Esophagus muscularis mucosa (tissue), 4 donors: ENCODE measurements at regions not wholly inside any gene's neighbourhood (a gene's known extent, or its start where the extent isn't known, plus 50 kb on each side); places are given as distances from the start of the nearest gene placed in this dataset.

Experiments
- DNase-seq: peaks from one replicate; pipeline ENCODE4 v3.0.0-alpha.2; 2017; ENCODE audit errors: extremely low spot score
- H3K27ac ChIP-seq, 4 donors: fragments of 200-600 bp; sonication (generic); replicated peaks in 1 of 4; 1 replicate in 3 of 4; 2 replicates in 1 of 4; pipeline ENCODE4 v1.5.1; 2016 to 2019; ENCODE audit warnings: mild to moderate bottlenecking in 1 of 4
- H3K27me3 ChIP-seq, 4 donors: fragments of 200-600 bp; sonication (generic); one replicate each; pipeline versions ENCODE4 v1.5.1 to v1.6.0; 2016 to 2019
- H3K36me3 ChIP-seq, 4 donors: fragments of 200-600 bp; sonication (generic); one replicate each; pipeline ENCODE4 v1.5.1; 2016 to 2019
- H3K4me1 ChIP-seq, 4 donors: fragments of 200-600 bp; sonication (generic); one replicate each; pipeline ENCODE4 v1.5.1; 2016 to 2019
- H3K4me3 ChIP-seq, 4 donors: fragments of 200-600 bp; sonication (generic); 1 replicate in 2 of 4; 2 replicates in 2 of 4; pipeline ENCODE4 v1.5.1; 2016 to 2019; ENCODE audit warnings: mild to moderate bottlenecking in 4 of 4, moderate library complexity in 1 of 4
- H3K9me3 ChIP-seq, 4 donors: fragments of 200-600 bp; sonication (generic); 1 replicate in 3 of 4; 2 replicates in 1 of 4; pipeline ENCODE4 v1.5.1; 2016 to 2019
- EP300 ChIP-seq: sonication (generic); formaldehyde crosslinking; IDR thresholded peaks from one replicate; pipeline ENCODE4 v1.6.1; 2017; ENCODE audit warnings: antibody characterized with exemption
- POLR2A ChIP-seq: fragments of 450-650 bp; IDR thresholded peaks from one replicate; pipeline ENCODE4 v1.6.1; 2017; ENCODE audit warnings: antibody characterized with exemption, moderate library complexity, mild to moderate bottlenecking, low read depth
- POLR2AphosphoS5 ChIP-seq, 2 donors: sonication (generic); formaldehyde crosslinking; IDR thresholded peaks; one replicate each; pipeline ENCODE4 v1.6.1; 2017; ENCODE audit warnings: antibody characterized with exemption in 2 of 2
- WGBS: methylation state at CpG from one replicate; pipeline ENCODE4 v1.1.5; 2018; 5-methylcytosine and 5-hydroxymethylcytosine counted together
- intact Hi-C: fragments of 100-400 bp; cut with DNase I; formaldehyde crosslinking; loops from one replicate; pipeline ENCODE4 v1.15.1; 2023
- TF ChIP-seq, protein P1 (sequence below), 3 experiments: fragments of 200-600 bp in 2 of 3; fragments of 450-650 bp in 1 of 3; sonication (generic) in 2 of 3; IDR thresholded peaks; one replicate each; pipeline ENCODE4 v1.5.1; 2017 to 2019; ENCODE audit warnings: antibody characterized with exemption in 3 of 3, mild to moderate bottlenecking in 2 of 3, moderate library complexity in 1 of 3

DNA sequence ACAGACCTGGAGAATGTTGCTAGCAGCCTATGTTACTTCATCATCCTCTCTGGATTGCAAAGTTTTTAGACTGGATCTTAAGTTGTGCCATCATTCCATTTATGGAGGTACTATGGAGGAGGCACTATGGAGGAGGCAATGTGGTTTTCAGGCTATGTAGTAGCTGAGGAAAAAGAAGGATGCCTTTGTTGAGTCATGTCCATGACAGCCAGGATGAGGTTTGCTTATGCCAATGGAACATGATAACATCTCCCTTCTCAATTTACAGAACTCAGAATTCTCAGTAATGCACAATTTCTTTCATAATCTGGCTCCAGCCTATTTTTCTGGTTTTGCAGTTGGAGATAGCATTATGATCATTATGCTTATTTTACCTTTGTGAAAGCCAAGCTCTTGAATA is 65.9 kb upstream of the TMEM108 start:
- H3K9me3 ChIP-seq, result no peaks in the 10 kb centered on the region
- H3K4me1 ChIP-seq, result no peaks in the 10 kb centered on the region
- DNase-seq, result no peak
- intact Hi-C loops, result no loop called here
- TF ChIP-seq POLR2AphosphoS5 (IDR thresholded peaks at IDR 0.05) (no peak), EP300 (no peak), POLR2A (no peak)
- TF ChIP-seq, protein P1, sequence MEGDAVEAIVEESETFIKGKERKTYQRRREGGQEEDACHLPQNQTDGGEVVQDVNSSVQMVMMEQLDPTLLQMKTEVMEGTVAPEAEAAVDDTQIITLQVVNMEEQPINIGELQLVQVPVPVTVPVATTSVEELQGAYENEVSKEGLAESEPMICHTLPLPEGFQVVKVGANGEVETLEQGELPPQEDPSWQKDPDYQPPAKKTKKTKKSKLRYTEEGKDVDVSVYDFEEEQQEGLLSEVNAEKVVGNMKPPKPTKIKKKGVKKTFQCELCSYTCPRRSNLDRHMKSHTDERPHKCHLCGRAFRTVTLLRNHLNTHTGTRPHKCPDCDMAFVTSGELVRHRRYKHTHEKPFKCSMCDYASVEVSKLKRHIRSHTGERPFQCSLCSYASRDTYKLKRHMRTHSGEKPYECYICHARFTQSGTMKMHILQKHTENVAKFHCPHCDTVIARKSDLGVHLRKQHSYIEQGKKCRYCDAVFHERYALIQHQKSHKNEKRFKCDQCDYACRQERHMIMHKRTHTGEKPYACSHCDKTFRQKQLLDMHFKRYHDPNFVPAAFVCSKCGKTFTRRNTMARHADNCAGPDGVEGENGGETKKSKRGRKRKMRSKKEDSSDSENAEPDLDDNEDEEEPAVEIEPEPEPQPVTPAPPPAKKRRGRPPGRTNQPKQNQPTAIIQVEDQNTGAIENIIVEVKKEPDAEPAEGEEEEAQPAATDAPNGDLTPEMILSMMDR (IDR thresholded peaks at IDR 0.05), result no peak
- no peaks in the 10 kb centered on the region for H3K36me3 ChIP-seq
- H3K27me3 ChIP-seq, result no peaks in the 10 kb centered on the region
- H3K27ac ChIP-seq, result no peak overlapping the region
- no peak overlapping the region for H3K4me3 ChIP-seq

DNA sequence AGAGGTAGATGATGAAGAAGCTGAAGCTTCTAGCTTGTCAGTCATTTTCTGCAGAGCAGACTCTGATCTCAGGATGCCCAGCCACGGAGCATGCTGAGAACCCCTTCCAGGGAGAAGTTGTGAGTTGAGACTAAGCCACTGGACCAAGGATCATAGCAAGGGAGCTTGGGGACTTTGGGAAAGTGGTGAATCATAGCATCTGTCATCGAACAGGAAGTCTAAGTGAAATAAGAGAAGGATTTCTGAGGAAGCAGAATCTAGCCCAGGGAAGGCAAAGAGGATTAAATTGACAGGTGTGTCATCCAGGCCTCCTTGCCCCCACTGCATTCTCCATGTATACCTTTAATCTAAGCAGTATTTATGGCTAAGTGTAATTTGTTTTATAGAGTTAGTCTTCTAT is 71.8 kb upstream of the TMEM108 start:
- intact Hi-C loops, result no loop called here
- Histone ChIP-seq H3K4me1 (no peaks in the 10 kb centered on the region), H3K9me3 (no peaks in the 10 kb centered on the region), H3K27me3 (no peaks in the 10 kb centered on the region), H3K27ac (no peak overlapping the region), H3K4me3 (no peak overlapping the region), H3K36me3 (no peaks in the 10 kb centered on the region)
- TF ChIP-seq POLR2AphosphoS5 (IDR thresholded peaks at IDR 0.05), result no peak
- DNase-seq, result no peak
- 70% methylated on average over 2 of the region's 2 CpGs for WGBS

DNA sequence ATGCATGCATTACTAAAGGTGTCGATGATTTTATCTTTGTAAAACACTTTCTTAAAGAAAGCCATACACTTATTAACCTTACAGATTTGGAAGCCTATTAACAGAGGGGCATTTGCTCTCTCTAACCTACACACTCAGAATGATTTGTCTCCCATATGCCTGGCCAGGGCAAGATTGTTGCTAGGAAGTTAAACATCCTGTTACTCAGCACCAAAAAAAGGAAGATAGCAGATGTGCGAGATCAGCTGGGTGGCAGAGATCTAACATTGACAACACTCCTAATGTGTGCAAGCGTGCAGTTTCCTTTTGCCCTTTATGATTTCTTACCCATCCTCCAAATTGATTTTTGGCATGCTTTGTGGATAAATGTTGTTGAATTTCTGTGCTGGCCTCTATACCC is 73.9 kb upstream of the TMEM108 start:
- Histone ChIP-seq H3K4me1 (no peaks in the 10 kb centered on the region), H3K27me3 (no peaks in the 10 kb centered on the region), H3K36me3 (no peaks in the 10 kb centered on the region), H3K4me3 (no peak overlapping the region), H3K27ac (no peak overlapping the region), H3K9me3 (no peaks in the 10 kb centered on the region)
- TF ChIP-seq EP300, result no peak
- TF ChIP-seq, protein P1 (IDR thresholded peaks at IDR 0.05), result no peak
- no peak for TF ChIP-seq POLR2AphosphoS5 (IDR thresholded peaks at IDR 0.05)
- TF ChIP-seq POLR2A, result no peak
- WGBS, result 45% methylated on average over 3 of the region's 3 CpGs
- DNase-seq, result no peak
- intact Hi-C loops, result no loop called here

DNA sequence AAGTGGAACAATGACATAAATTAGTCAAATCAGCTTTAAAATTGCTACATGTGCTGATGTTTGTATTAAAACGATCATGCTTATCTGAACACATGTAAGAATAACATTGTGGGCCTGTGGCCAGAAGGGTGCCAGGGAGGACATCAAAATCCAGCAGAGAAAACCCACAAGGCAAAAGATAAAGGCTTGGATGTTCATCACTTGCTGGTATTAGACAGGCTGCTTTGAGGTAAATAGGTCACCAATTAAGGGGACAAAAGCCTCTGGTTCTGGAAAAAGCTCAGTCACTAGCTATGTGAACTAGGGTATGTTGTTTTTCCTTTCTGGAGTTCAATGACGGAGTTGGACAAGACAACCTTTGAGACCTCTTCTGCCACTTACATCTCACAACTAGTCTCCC is 74.4 kb upstream of the TMEM108 start:
- Histone ChIP-seq H3K9me3 (no peaks in the 10 kb centered on the region), H3K4me3 (no peak overlapping the region), H3K27me3 (no peaks in the 10 kb centered on the region), H3K4me1 (no peaks in the 10 kb centered on the region), H3K36me3 (no peaks in the 10 kb centered on the region), H3K27ac (no peak overlapping the region)
- no peak for DNase-seq
- TF ChIP-seq POLR2AphosphoS5 (IDR thresholded peaks at IDR 0.05) (no peak), EP300 (no peak), POLR2A (no peak)
- TF ChIP-seq, protein P1 (IDR thresholded peaks at IDR 0.05), result no peak
- WGBS, result 50% methylated on average over 2 of the region's 2 CpGs
- intact Hi-C loops, result no loop called here

DNA sequence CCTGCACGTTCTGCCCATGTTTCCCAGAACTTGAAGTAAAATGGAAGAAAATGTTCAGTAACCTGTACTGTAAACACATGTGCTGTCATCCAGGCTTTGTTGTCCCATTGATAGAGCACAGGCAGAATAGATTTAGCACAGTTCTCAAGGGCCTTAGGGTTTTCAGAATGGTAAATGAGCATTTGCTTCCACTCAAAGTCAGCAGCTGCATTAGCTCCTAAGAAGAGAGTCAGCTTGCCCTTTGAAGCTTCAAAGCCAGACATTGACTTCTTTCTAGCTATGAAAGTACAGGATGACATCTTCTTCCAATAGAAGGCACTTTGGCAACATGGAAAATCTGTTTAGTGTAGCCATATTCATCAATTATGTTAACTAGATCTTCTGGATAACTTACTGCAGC is 76.2 kb upstream of the TMEM108 start:
- H3K4me3 ChIP-seq, result no peak overlapping the region
- no peaks in the 10 kb centered on the region for H3K36me3 ChIP-seq
- no peaks in the 10 kb centered on the region for H3K9me3 ChIP-seq
- no peak for TF ChIP-seq EP300
- TF ChIP-seq, protein P1 (IDR thresholded peaks at IDR 0.05), result no peak
- no peak for TF ChIP-seq POLR2A
- no peak for TF ChIP-seq POLR2AphosphoS5 (IDR thresholded peaks at IDR 0.05)
- no peak for DNase-seq
- WGBS, result 55% methylated on average over 1 of the region's 1 CpG
- intact Hi-C loops, result no loop called here
- no peaks in the 10 kb centered on the region for H3K27me3 ChIP-seq
- no peaks in the 10 kb centered on the region for H3K4me1 ChIP-seq
- no peak overlapping the region for H3K27ac ChIP-seq
